ENCODE measurements at regions not wholly inside any gene's neighbourhood (a gene's known extent, or its start where the extent isn't known, plus 50 kb on each side); places are given as distances from the start of the nearest gene placed in this dataset.

GRCh38 chr7:115637128-115637527, 393.4 kb downstream of the TFEC start:
- Histone ChIP-seq H3K36me3 (ENCODE audit: control insufficient read depth in 3 of 3, insufficient read depth in 2 of 3, low read depth in 1 of 3, low read length in 3 of 3) (no peaks in the 10 kb centered on the region), H3K27ac (ENCODE audit: low read depth in 1 of 3, low read length in 2 of 3) (no peak overlapping the region), H3K27me3 (ENCODE audit: control insufficient read depth in 3 of 3, insufficient read depth in 3 of 3, low read length in 3 of 3) (no peaks in the 10 kb centered on the region), H3K4me3 (ENCODE audit: low read depth in 1 of 3, low read length in 3 of 3) (no peak overlapping the region), H3K4me1 (ENCODE audit: control insufficient read depth in 3 of 3, insufficient read depth in 2 of 3, low read depth in 1 of 3, low read length in 2 of 3) (no peaks in the 10 kb centered on the region), H3K9me3 (ENCODE audit: control insufficient read depth in 2 of 2, insufficient read depth in 1 of 2, low read depth in 1 of 2, low read length in 1 of 2) (no peaks in the 10 kb centered on the region)
- FAIRE-seq (no peak), DNase-seq (no peak)
- WGBS, 3 donors, result 53 to 65% (median 53%) methylated on average over 2 of the region's 2 CpGs

- no peak for FAIRE-seq
- WGBS, 3 donors, result 55 to 75% (median 72%) methylated on average over 6 of the region's 6 CpGs
- Histone ChIP-seq H3K4me1 (ENCODE audit: control insufficient read depth in 3 of 3, insufficient read depth in 2 of 3, low read depth in 1 of 3, low read length in 2 of 3) (no peaks in the 10 kb centered on the region), H3K27ac (ENCODE audit: low read depth in 1 of 3, low read length in 2 of 3) (no peak overlapping the region), H3K4me3 (ENCODE audit: low read depth in 1 of 3, low read length in 3 of 3) (no peak overlapping the region), H3K27me3 (ENCODE audit: control insufficient read depth in 3 of 3, insufficient read depth in 3 of 3, low read length in 3 of 3) (no peaks in the 10 kb centered on the region), H3K36me3 (ENCODE audit: control insufficient read depth in 3 of 3, insufficient read depth in 2 of 3, low read depth in 1 of 3, low read length in 3 of 3) (no peaks in the 10 kb centered on the region), H3K9me3 (ENCODE audit: control insufficient read depth in 2 of 2, insufficient read depth in 1 of 2, low read depth in 1 of 2, low read length in 1 of 2) (no peaks in the 10 kb centered on the region)
- no peak for DNase-seq
Measured at GRCh38 chr7:115635876-115636275, 394.7 kb downstream of the TFEC start.

- Histone ChIP-seq H3K4me1 (ENCODE audit: control insufficient read depth in 3 of 3, insufficient read depth in 2 of 3, low read depth in 1 of 3, low read length in 2 of 3) (no peaks in the 10 kb centered on the region), H3K36me3 (ENCODE audit: control insufficient read depth in 3 of 3, insufficient read depth in 2 of 3, low read depth in 1 of 3, low read length in 3 of 3) (no peaks in the 10 kb centered on the region), H3K27me3 (ENCODE audit: control insufficient read depth in 3 of 3, insufficient read depth in 3 of 3, low read length in 3 of 3) (no peaks in the 10 kb centered on the region), H3K9me3 (ENCODE audit: control insufficient read depth in 2 of 2, insufficient read depth in 1 of 2, low read depth in 1 of 2, low read length in 1 of 2) (no peaks in the 10 kb centered on the region), H3K4me3 (ENCODE audit: low read depth in 1 of 3, low read length in 3 of 3) (no peak overlapping the region), H3K27ac (ENCODE audit: low read depth in 1 of 3, low read length in 2 of 3) (no peak overlapping the region)
- 39 to 55% (median 47%) methylated on average over 1 of the region's 1 CpG for WGBS, 3 donors
- FAIRE-seq, result no peak
- DNase-seq, result no peak
Measured at GRCh38 chr7:115635376-115635775, 395.2 kb downstream of the TFEC start.

GRCh38 chr7:115634633-115635032, 395.9 kb downstream of the TFEC start:
- DNase-seq (peak in 1 of 2 donors; percentile 8), FAIRE-seq (no peak)
- Histone ChIP-seq H3K4me3 (ENCODE audit: low read depth in 1 of 3, low read length in 3 of 3) (no peak overlapping the region), H3K27me3 (ENCODE audit: control insufficient read depth in 3 of 3, insufficient read depth in 3 of 3, low read length in 3 of 3) (no peaks in the 10 kb centered on the region), H3K9me3 (ENCODE audit: control insufficient read depth in 2 of 2, insufficient read depth in 1 of 2, low read depth in 1 of 2, low read length in 1 of 2) (no peaks in the 10 kb centered on the region), H3K4me1 (ENCODE audit: control insufficient read depth in 3 of 3, insufficient read depth in 2 of 3, low read depth in 1 of 3, low read length in 2 of 3) (no peaks in the 10 kb centered on the region), H3K36me3 (ENCODE audit: control insufficient read depth in 3 of 3, insufficient read depth in 2 of 3, low read depth in 1 of 3, low read length in 3 of 3) (no peaks in the 10 kb centered on the region), H3K27ac (ENCODE audit: low read depth in 1 of 3, low read length in 2 of 3) (no peak overlapping the region)
- 6 to 29% (median 23%) methylated on average over 4 of the region's 4 CpGs for WGBS, 3 donors

GRCh38 chr7:115632636-115633035, 397.9 kb downstream of the TFEC start:
- H3K4me3 ChIP-seq (ENCODE audit: low read depth in 1 of 3, low read length in 3 of 3), result no peak overlapping the region
- FAIRE-seq, result no peak
- no peak overlapping the region for H3K27ac ChIP-seq (ENCODE audit: low read depth in 1 of 3, low read length in 2 of 3)
- 82 to 91% (median 85%) methylated on average over 5 of the region's 5 CpGs for WGBS, 3 donors
- H3K27me3 ChIP-seq (ENCODE audit: control insufficient read depth in 3 of 3, insufficient read depth in 3 of 3, low read length in 3 of 3), result no peaks in the 10 kb centered on the region
- H3K36me3 ChIP-seq (ENCODE audit: control insufficient read depth in 3 of 3, insufficient read depth in 2 of 3, low read depth in 1 of 3, low read length in 3 of 3), result no peaks in the 10 kb centered on the region
- no peaks in the 10 kb centered on the region for H3K9me3 ChIP-seq (ENCODE audit: control insufficient read depth in 2 of 2, insufficient read depth in 1 of 2, low read depth in 1 of 2, low read length in 1 of 2)
- H3K4me1 ChIP-seq (ENCODE audit: control insufficient read depth in 3 of 3, insufficient read depth in 2 of 3, low read depth in 1 of 3, low read length in 2 of 3), result no peaks in the 10 kb centered on the region
- no peak for DNase-seq

GRCh38 chr7:115631782-115632181, 398.8 kb downstream of the TFEC start:
- Histone ChIP-seq H3K27ac (ENCODE audit: low read depth in 1 of 3, low read length in 2 of 3) (no peak overlapping the region), H3K4me1 (ENCODE audit: control insufficient read depth in 3 of 3, insufficient read depth in 2 of 3, low read depth in 1 of 3, low read length in 2 of 3) (no peaks in the 10 kb centered on the region), H3K27me3 (ENCODE audit: control insufficient read depth in 3 of 3, insufficient read depth in 3 of 3, low read length in 3 of 3) (no peaks in the 10 kb centered on the region), H3K9me3 (ENCODE audit: control insufficient read depth in 2 of 2, insufficient read depth in 1 of 2, low read depth in 1 of 2, low read length in 1 of 2) (no peaks in the 10 kb centered on the region), H3K4me3 (ENCODE audit: low read depth in 1 of 3, low read length in 3 of 3) (no peak overlapping the region), H3K36me3 (ENCODE audit: control insufficient read depth in 3 of 3, insufficient read depth in 2 of 3, low read depth in 1 of 3, low read length in 3 of 3) (no peaks in the 10 kb centered on the region)
- FAIRE-seq (no peak), DNase-seq (no peak)
- WGBS, 3 donors, result 53 to 61% (median 58%) methylated on average over 6 of the region's 6 CpGs

GRCh38 chr7:115630049-115630448, 400.5 kb downstream of the TFEC start:
- no peaks in the 10 kb centered on the region for H3K36me3 ChIP-seq (ENCODE audit: control insufficient read depth in 3 of 3, insufficient read depth in 2 of 3, low read depth in 1 of 3, low read length in 3 of 3)
- no peak overlapping the region for H3K27ac ChIP-seq (ENCODE audit: low read depth in 1 of 3, low read length in 2 of 3)
- no peaks in the 10 kb centered on the region for H3K27me3 ChIP-seq (ENCODE audit: control insufficient read depth in 3 of 3, insufficient read depth in 3 of 3, low read length in 3 of 3)
- no peaks in the 10 kb centered on the region for H3K4me1 ChIP-seq (ENCODE audit: control insufficient read depth in 3 of 3, insufficient read depth in 2 of 3, low read depth in 1 of 3, low read length in 2 of 3)
- WGBS, 3 donors, result 78 to 91% (median 80%) methylated on average over 4 of the region's 4 CpGs
- DNase-seq (no peak), FAIRE-seq (no peak)
- no peak overlapping the region for H3K4me3 ChIP-seq (ENCODE audit: low read depth in 1 of 3, low read length in 3 of 3)
- H3K9me3 ChIP-seq (ENCODE audit: control insufficient read depth in 2 of 2, insufficient read depth in 1 of 2, low read depth in 1 of 2, low read length in 1 of 2), result no peaks in the 10 kb centered on the region

- Histone ChIP-seq H3K27me3 (ENCODE audit: control insufficient read depth in 3 of 3, insufficient read depth in 3 of 3, low read length in 3 of 3) (no peaks in the 10 kb centered on the region), H3K4me3 (ENCODE audit: low read depth in 1 of 3, low read length in 3 of 3) (no peak overlapping the region), H3K36me3 (ENCODE audit: control insufficient read depth in 3 of 3, insufficient read depth in 2 of 3, low read depth in 1 of 3, low read length in 3 of 3) (no peaks in the 10 kb centered on the region), H3K27ac (ENCODE audit: low read depth in 1 of 3, low read length in 2 of 3) (no peak overlapping the region), H3K4me1 (ENCODE audit: control insufficient read depth in 3 of 3, insufficient read depth in 2 of 3, low read depth in 1 of 3, low read length in 2 of 3) (no peaks in the 10 kb centered on the region), H3K9me3 (ENCODE audit: control insufficient read depth in 2 of 2, insufficient read depth in 1 of 2, low read depth in 1 of 2, low read length in 1 of 2) (no peaks in the 10 kb centered on the region)
- WGBS, 3 donors, result 31 to 40% (median 37%) methylated on average over 3 of the region's 3 CpGs
- DNase-seq, result no peak
- FAIRE-seq, result no peak
Measured at GRCh38 chr7:115618676-115619075, 411.9 kb downstream of the TFEC start.

- Histone ChIP-seq H3K4me1 (ENCODE audit: control insufficient read depth in 3 of 3, insufficient read depth in 2 of 3, low read depth in 1 of 3, low read length in 2 of 3) (no peaks in the 10 kb centered on the region), H3K27me3 (ENCODE audit: control insufficient read depth in 3 of 3, insufficient read depth in 3 of 3, low read length in 3 of 3) (no peaks in the 10 kb centered on the region), H3K4me3 (ENCODE audit: low read depth in 1 of 3, low read length in 3 of 3) (no peak overlapping the region), H3K27ac (ENCODE audit: low read depth in 1 of 3, low read length in 2 of 3) (no peak overlapping the region), H3K9me3 (ENCODE audit: control insufficient read depth in 2 of 2, insufficient read depth in 1 of 2, low read depth in 1 of 2, low read length in 1 of 2) (no peaks in the 10 kb centered on the region), H3K36me3 (ENCODE audit: control insufficient read depth in 3 of 3, insufficient read depth in 2 of 3, low read depth in 1 of 3, low read length in 3 of 3) (no peaks in the 10 kb centered on the region)
- WGBS, 3 donors, result 88 to 94% (median 89%) methylated on average over 4 of the region's 4 CpGs
- FAIRE-seq, result no peak
- DNase-seq, result no peak
Measured at GRCh38 chr7:115613836-115614235, 416.7 kb downstream of the TFEC start.
